GM23338 (cell line): ENCODE measurements at regions not wholly inside any gene's neighbourhood (a gene's known extent, or its start where the extent isn't known, plus 50 kb on each side); places are given as distances from the start of the nearest gene placed in this dataset.

ENCODE experiments used
- ATAC-seq: fragments of 200-7000 bp; cut with Tn5 transposase; 3 replicates; pipeline ENCODE4 v1.9.1; 2020
- DNase-seq: peaks from one replicate; pipeline ENCODE4 v3.0.0-alpha.2; 2015; ENCODE audit warnings: low spot score
- H2AFZ ChIP-seq: fragments of 200-600 bp; sonication (generic); 2 replicates; pipeline ENCODE4 v1.8.0; 2016; ENCODE audit warnings: antibody characterized with exemption, mild to moderate bottlenecking, moderate library complexity
- H3F3A ChIP-seq: fragments of 200-600 bp; sonication (generic); replicated peaks from 2 replicates; pipeline ENCODE4 v1.8.0; 2017; ENCODE audit warnings: antibody characterized with exemption, mixed run types, low read depth
- H3K27ac ChIP-seq: fragments of 200-600 bp; sonication (generic); 2 replicates; pipeline ENCODE4 v1.6.1; 2016; ENCODE audit warnings: low read depth
- H3K27me3 ChIP-seq: fragments of 200-600 bp; sonication (generic); 2 replicates; pipeline ENCODE4 v1.8.0; 2016; ENCODE audit warnings: mild to moderate bottlenecking, mixed run types, moderate library complexity; ENCODE audit not compliant: insufficient read depth
- H3K36me3 ChIP-seq: fragments of 200-600 bp; sonication (generic); 2 replicates; pipeline ENCODE4 v1.8.0; 2016; ENCODE audit warnings: mild to moderate bottlenecking; ENCODE audit not compliant: insufficient read depth
- H3K4me1 ChIP-seq: fragments of 200-600 bp; sonication (generic); 2 replicates; pipeline ENCODE4 v1.8.0; 2016; ENCODE audit warnings: mild to moderate bottlenecking, moderate library complexity; ENCODE audit not compliant: insufficient read depth
- H3K4me2 ChIP-seq: fragments of 200-600 bp; sonication (generic); 2 replicates; pipeline ENCODE4 v1.7.1; 2017; ENCODE audit warnings: mixed run types
- H3K4me3 ChIP-seq: fragments of 200-600 bp; sonication (generic); 2 replicates; pipeline ENCODE4 v1.6.1; 2016; ENCODE audit warnings: mixed run types
- H3K79me2 ChIP-seq: fragments of 200-600 bp; sonication (generic); replicated peaks from 2 replicates; pipeline ENCODE4 v1.8.0; 2017; ENCODE audit warnings: mild to moderate bottlenecking; ENCODE audit not compliant: insufficient read depth
- H3K9me2 ChIP-seq: fragments of 200-600 bp; sonication (generic); 2 replicates; pipeline ENCODE4 v1.8.0; 2017; ENCODE audit not compliant: insufficient read depth
- H4K20me1 ChIP-seq: fragments of 200-600 bp; sonication (generic); replicated peaks from 2 replicates; pipeline ENCODE4 v1.8.0; 2017; ENCODE audit warnings: mild to moderate bottlenecking; ENCODE audit not compliant: insufficient read depth
- H3K27ac Mint-ChIP-seq: 2 replicates; pipeline ENCODE4 v1.8.0; 2020; ENCODE audit warnings: inconsistent platforms, mild to moderate bottlenecking, moderate library complexity, mixed read lengths
- H3K27me3 Mint-ChIP-seq: 3 replicates; pipeline ENCODE4 v1.8.0; 2022; ENCODE audit warnings: low read depth, mild to moderate bottlenecking, moderate library complexity, mixed read lengths, inconsistent platforms; ENCODE audit not compliant: insufficient read depth, poor library complexity
- H3K36me3 Mint-ChIP-seq: 3 replicates; pipeline ENCODE4 v1.8.0; 2021; ENCODE audit warnings: low read depth, mild to moderate bottlenecking, inconsistent platforms, moderate library complexity, mixed read lengths
- H3K4me1 Mint-ChIP-seq: 3 replicates; pipeline ENCODE4 v1.8.0; 2020; ENCODE audit warnings: mild to moderate bottlenecking, inconsistent platforms, mixed read lengths
- H3K4me3 Mint-ChIP-seq: 3 replicates; pipeline ENCODE4 v1.8.0; 2021; ENCODE audit warnings: moderate library complexity, mild to moderate bottlenecking, inconsistent platforms, mixed read lengths
- H3K9me3 Mint-ChIP-seq: 3 replicates; pipeline ENCODE4 v1.8.0; 2020; ENCODE audit warnings: moderate library complexity, mild to moderate bottlenecking, inconsistent platforms, mixed read lengths
- CREB1 ChIP-seq: fragments of 250-450 bp; sonication (Bioruptor Pico); IDR thresholded peaks from 2 replicates; pipeline ENCODE4 v1.5.0; 2020; ENCODE audit warnings: low read depth, mild to moderate bottlenecking, moderate library complexity
- CTCF ChIP-seq, 2 experiments: fragments of 200-600 bp in 1 of 2; sonication (generic) in 1 of 2; conservative IDR thresholded peaks; 2 replicates each; pipeline versions ENCODE4 v1.5.1 to v1.6.1; 2016 to 2017; ENCODE audit warnings: antibody characterized with exemption in 2 of 2, low read depth in 2 of 2, mild to moderate bottlenecking in 2 of 2, moderate library complexity in 1 of 2
- EZH2 ChIP-seq: fragments of 200-600 bp; sonication (generic); IDR thresholded peaks from one replicate; pipeline ENCODE4 v1.8.0; 2017; ENCODE audit warnings: antibody characterized with exemption, mild to moderate bottlenecking, low read depth; ENCODE audit not compliant: unreplicated experiment
- EZH2phosphoT487 ChIP-seq: fragments of 200-600 bp; sonication (generic); IDR thresholded peaks from one replicate; pipeline ENCODE4 v1.8.1; 2018; ENCODE audit warnings: antibody characterized with exemption; ENCODE audit not compliant: unreplicated experiment
- JUNB ChIP-seq: IDR thresholded peaks from one replicate; pipeline ENCODE4 v1.6.1; 2016; ENCODE audit warnings: antibody characterized with exemption; ENCODE audit not compliant: unreplicated experiment
- NANOG ChIP-seq: IDR thresholded peaks from 2 replicates; pipeline ENCODE4 v1.6.1; 2016; ENCODE audit warnings: antibody characterized with exemption, borderline replicate concordance
- POLR2AphosphoS5 ChIP-seq: IDR thresholded peaks from 2 replicates; pipeline ENCODE4 v1.6.1; 2016; ENCODE audit warnings: antibody characterized with exemption, low read depth
- REST ChIP-seq: IDR thresholded peaks from one replicate; pipeline ENCODE4 v1.6.1; 2018; ENCODE audit warnings: antibody characterized with exemption; ENCODE audit not compliant: unreplicated experiment
- STAT1 ChIP-seq: IDR thresholded peaks from one replicate; pipeline ENCODE4 v1.6.1; 2016; ENCODE audit warnings: antibody characterized with exemption; ENCODE audit not compliant: unreplicated experiment
- ZNF114 ChIP-seq: fragments of 250-450 bp; sonication (Bioruptor Pico); IDR thresholded peaks from 2 replicates; pipeline ENCODE4 v1.5.0; 2020; ENCODE audit warnings: mild to moderate bottlenecking, moderate library complexity
- ZNF331 ChIP-seq: fragments of 250-450 bp; sonication (Bioruptor Pico); IDR thresholded peaks from 2 replicates; pipeline ENCODE4 v1.5.0; 2020; ENCODE audit warnings: low read depth, mild to moderate bottlenecking, moderate library complexity
- ZNF462 ChIP-seq: fragments of 250-450 bp; sonication (Bioruptor Pico); IDR thresholded peaks from 2 replicates; pipeline ENCODE4 v1.5.0; 2020; ENCODE audit warnings: mild to moderate bottlenecking, moderate library complexity
- TF ChIP-seq, protein P1 (sequence below): IDR thresholded peaks from 2 replicates; pipeline ENCODE4 v1.6.1; 2016; ENCODE audit warnings: antibody characterized with exemption

DNA sequence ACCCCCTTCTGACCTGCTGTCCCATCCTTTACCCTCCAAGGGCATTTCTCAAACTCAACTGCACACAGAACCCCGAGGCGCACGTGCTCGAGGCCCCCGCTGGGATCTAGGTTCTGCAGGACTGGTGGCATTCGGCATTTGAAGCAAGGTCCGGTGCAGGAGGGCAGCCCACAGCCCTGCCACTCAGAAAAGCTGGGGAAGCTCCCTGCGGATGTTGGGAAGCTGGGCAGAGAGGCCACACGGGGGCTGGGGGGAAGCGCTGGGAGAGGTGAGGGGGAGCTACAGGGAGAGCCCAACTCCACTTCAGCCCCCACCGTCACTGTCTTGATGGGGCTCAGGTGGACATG is 51.2 kb upstream of the SLCO4A1 start:
- ATAC-seq: no peak
- no peak overlapping the region for H3K4me2 ChIP-seq

More for the DNA sequence above, 51.2 kb upstream of the SLCO4A1 start:
- no peak for DNase-seq
- Histone ChIP-seq H3F3A (no peaks in the 10 kb centered on the region), H3K4me1 (no peaks in the 10 kb centered on the region), H4K20me1 (no peaks in the 10 kb centered on the region), H2AFZ (no peak overlapping the region), H3K27ac (no peak overlapping the region), H3K79me2 (no peaks in the 10 kb centered on the region), H3K36me3 (no peaks in the 10 kb centered on the region), H3K4me3 (no peak overlapping the region), H3K9me2 (no peaks in the 10 kb centered on the region), H3K27me3 (no peaks in the 10 kb centered on the region)
- no peak overlapping the region for H3K27ac Mint-ChIP-seq
- H3K4me3 Mint-ChIP-seq: no peak overlapping the region
- peaks cover 12% of the 10 kb centered on the region for H3K27me3 Mint-ChIP-seq
- no peaks in the 10 kb centered on the region for H3K9me3 Mint-ChIP-seq
- TF ChIP-seq ZNF462 (CRISPR knock-in tag) (no peak), NANOG (no peak), ZNF331 (CRISPR knock-in tag) (no peak), POLR2AphosphoS5 (no peak), EZH2phosphoT487 (no peak), ZNF114 (no peak), CTCF (conservative IDR thresholded peaks at IDR 0.05; ENCODE audit: low read depth in 2 of 2) (no peak), CREB1 (no peak), REST (no peak), EZH2 (no peak), STAT1 (no peak), JUNB (no peak)
- TF ChIP-seq, protein P1, sequence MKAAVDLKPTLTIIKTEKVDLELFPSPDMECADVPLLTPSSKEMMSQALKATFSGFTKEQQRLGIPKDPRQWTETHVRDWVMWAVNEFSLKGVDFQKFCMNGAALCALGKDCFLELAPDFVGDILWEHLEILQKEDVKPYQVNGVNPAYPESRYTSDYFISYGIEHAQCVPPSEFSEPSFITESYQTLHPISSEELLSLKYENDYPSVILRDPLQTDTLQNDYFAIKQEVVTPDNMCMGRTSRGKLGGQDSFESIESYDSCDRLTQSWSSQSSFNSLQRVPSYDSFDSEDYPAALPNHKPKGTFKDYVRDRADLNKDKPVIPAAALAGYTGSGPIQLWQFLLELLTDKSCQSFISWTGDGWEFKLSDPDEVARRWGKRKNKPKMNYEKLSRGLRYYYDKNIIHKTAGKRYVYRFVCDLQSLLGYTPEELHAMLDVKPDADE: no peak
- no peaks in the 10 kb centered on the region for H3K36me3 Mint-ChIP-seq
- no peaks in the 10 kb centered on the region for H3K4me1 Mint-ChIP-seq
